ENCODE measurements at regions not wholly inside any gene's neighbourhood (a gene's known extent, or its start where the extent isn't known, plus 50 kb on each side); places are given as distances from the start of the nearest gene placed in this dataset.

DNA sequence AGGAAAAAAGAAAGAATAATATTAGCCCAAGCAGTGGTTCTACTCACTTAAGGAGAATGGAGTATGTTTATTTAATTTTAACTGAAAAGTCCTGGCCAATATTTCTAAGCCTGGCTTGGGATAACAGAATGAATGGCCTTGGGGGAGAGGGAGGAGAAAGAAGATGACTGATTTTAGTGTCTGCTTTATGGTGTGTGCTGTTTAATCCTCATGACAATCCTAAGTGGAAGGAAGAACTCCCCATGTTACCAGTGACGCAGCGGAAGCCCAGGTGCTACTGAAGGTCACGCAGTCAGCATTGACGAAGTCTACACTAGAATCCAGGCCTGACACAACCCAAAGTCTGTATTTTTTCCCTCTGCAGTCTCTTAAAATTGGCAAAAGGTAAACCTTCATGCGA lies 50.5 kb downstream of the PALM2AKAP2 start:
- H3K36me3 ChIP-seq (ENCODE audit: control insufficient read depth, insufficient read depth, low read length, severe bottlenecking) = peaks cover 10% of the 10 kb centered on the region
- no peaks in the 10 kb centered on the region for H3K27me3 ChIP-seq (replicated peaks; ENCODE audit: control insufficient read depth, insufficient read depth, low read length)
- no peaks in the 10 kb centered on the region for H3K9me3 ChIP-seq (ENCODE audit: control insufficient read depth, low read length)
- peaks cover 15% of the 10 kb centered on the region for H3K4me1 ChIP-seq (ENCODE audit: control insufficient read depth, insufficient read depth, low read length)
- H3K4me3 ChIP-seq (ENCODE audit: low read length) = no peak overlapping the region
- no peak overlapping the region for H3K9ac ChIP-seq (ENCODE audit: low read length)
- no peak for DNase-seq (ENCODE audit: low read depth)

- no peak overlapping the region for H3K9ac ChIP-seq (ENCODE audit: low read length)
- peaks cover 15% of the 10 kb centered on the region for H3K4me1 ChIP-seq (ENCODE audit: control insufficient read depth, insufficient read depth, low read length)
- H3K9me3 ChIP-seq (ENCODE audit: control insufficient read depth, low read length) = no peaks in the 10 kb centered on the region
- no peak for DNase-seq (ENCODE audit: low read depth)
- no peaks in the 10 kb centered on the region for H3K27me3 ChIP-seq (replicated peaks; ENCODE audit: control insufficient read depth, insufficient read depth, low read length)
- H3K4me3 ChIP-seq (ENCODE audit: low read length) = no peak overlapping the region
- H3K36me3 ChIP-seq (ENCODE audit: control insufficient read depth, insufficient read depth, low read length, severe bottlenecking) = peaks cover 10% of the 10 kb centered on the region
These were observed 52.1 kb downstream of the PALM2AKAP2 start for GRCh38 chr9:109831998-109832658.

DNA sequence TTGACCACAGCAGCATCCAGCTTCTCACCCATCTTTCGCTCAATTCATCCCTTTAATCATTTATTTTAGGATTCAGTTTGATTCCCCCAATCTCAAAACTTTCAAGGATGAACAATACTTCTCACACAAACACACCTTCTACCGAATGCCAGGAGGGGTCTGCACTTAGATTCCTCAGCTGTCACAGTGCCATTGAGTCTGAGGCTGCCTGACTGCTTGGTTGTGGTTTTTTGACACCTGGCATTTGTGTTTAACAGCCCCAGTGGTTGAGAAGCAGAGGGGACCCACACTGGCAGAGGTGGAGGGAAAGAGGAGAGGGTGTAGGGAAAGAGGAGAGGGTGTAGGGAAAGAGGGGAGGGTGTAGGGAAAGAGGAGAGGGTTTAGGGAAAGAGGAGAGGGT lies 54.9 kb downstream of the PALM2AKAP2 start:
- Histone ChIP-seq H3K9ac (ENCODE audit: low read length) (no peak overlapping the region), H3K4me1 (ENCODE audit: control insufficient read depth, insufficient read depth, low read length) (peaks cover 15% of the 10 kb centered on the region), H3K36me3 (ENCODE audit: control insufficient read depth, insufficient read depth, low read length, severe bottlenecking) (peaks cover 10% of the 10 kb centered on the region), H3K4me3 (ENCODE audit: low read length) (no peak overlapping the region), H3K27me3 (replicated peaks; ENCODE audit: control insufficient read depth, insufficient read depth, low read length) (no peaks in the 10 kb centered on the region), H3K9me3 (ENCODE audit: control insufficient read depth, low read length) (no peaks in the 10 kb centered on the region)
- no peak for DNase-seq (ENCODE audit: low read depth)

- H3K9ac ChIP-seq (ENCODE audit: low read length) = no peak overlapping the region
- no peak for DNase-seq (ENCODE audit: low read depth)
- no peak overlapping the region for H3K4me3 ChIP-seq (ENCODE audit: low read length)
- H3K36me3 ChIP-seq (ENCODE audit: control insufficient read depth, insufficient read depth, low read length, severe bottlenecking) = peaks cover 6% of the 10 kb centered on the region
- H3K27me3 ChIP-seq (replicated peaks; ENCODE audit: control insufficient read depth, insufficient read depth, low read length) = no peaks in the 10 kb centered on the region
- H3K4me1 ChIP-seq (ENCODE audit: control insufficient read depth, insufficient read depth, low read length) = peaks cover 9% of the 10 kb centered on the region
- H3K9me3 ChIP-seq (ENCODE audit: control insufficient read depth, low read length) = no peaks in the 10 kb centered on the region
These were observed 63.6 kb downstream of the PALM2AKAP2 start for GRCh38 chr9:109843641-109844040.

DNA sequence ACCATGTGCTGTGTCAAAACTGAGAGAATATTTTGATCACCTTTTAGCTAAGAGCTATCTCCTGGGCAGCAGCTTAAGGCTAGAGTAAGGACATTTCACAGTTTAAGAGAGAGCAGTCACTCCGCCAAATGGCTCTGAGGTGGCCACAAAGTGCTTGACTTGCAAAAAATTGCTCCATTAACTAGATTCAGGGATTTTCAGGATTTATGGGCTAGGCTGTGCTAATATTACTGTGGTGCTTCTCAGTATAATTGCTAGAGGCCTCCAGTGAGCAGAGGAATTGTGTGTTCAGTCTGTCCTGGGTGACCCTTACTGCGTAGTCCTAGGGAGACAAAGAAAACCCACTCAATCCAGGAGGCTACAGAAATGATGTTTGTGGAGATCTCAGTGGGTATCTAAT lies 65.2 kb downstream of the PALM2AKAP2 start:
- Histone ChIP-seq H3K36me3 (ENCODE audit: control insufficient read depth, insufficient read depth, low read length, severe bottlenecking) (peaks cover 6% of the 10 kb centered on the region), H3K4me1 (ENCODE audit: control insufficient read depth, insufficient read depth, low read length) (peaks cover 9% of the 10 kb centered on the region), H3K9ac (ENCODE audit: low read length) (no peak overlapping the region), H3K27me3 (replicated peaks; ENCODE audit: control insufficient read depth, insufficient read depth, low read length) (no peaks in the 10 kb centered on the region), H3K9me3 (ENCODE audit: control insufficient read depth, low read length) (no peaks in the 10 kb centered on the region), H3K4me3 (ENCODE audit: low read length) (no peak overlapping the region)
- no peak for DNase-seq (ENCODE audit: low read depth)

DNA sequence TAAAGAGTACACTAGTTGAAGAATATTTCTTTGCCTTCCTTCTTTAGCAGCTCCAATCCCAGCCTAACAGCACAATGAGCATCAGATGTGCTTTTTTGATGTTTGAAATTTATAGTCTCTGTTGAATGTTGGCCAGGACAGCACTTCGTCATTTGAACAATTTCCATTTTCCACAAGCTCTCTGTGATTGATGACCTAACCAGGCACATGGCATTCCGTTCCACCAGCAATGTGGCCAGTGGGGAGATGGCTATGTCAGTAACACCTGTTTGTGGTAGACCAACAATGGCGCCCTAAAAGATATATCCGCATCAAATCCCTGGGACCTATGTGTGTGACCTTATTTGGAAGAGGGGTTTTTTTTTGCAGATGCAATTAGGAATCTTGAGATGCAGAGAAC lies 66.8 kb downstream of the PALM2AKAP2 start:
- Histone ChIP-seq H3K27me3 (replicated peaks; ENCODE audit: control insufficient read depth, insufficient read depth, low read length) (no peaks in the 10 kb centered on the region), H3K4me1 (ENCODE audit: control insufficient read depth, insufficient read depth, low read length) (peaks cover 9% of the 10 kb centered on the region), H3K36me3 (ENCODE audit: control insufficient read depth, insufficient read depth, low read length, severe bottlenecking) (peaks cover 6% of the 10 kb centered on the region), H3K9me3 (ENCODE audit: control insufficient read depth, low read length) (no peaks in the 10 kb centered on the region), H3K4me3 (ENCODE audit: low read length) (no peak overlapping the region), H3K9ac (ENCODE audit: low read length) (no peak overlapping the region)
- no peak for DNase-seq (ENCODE audit: low read depth)

DNA sequence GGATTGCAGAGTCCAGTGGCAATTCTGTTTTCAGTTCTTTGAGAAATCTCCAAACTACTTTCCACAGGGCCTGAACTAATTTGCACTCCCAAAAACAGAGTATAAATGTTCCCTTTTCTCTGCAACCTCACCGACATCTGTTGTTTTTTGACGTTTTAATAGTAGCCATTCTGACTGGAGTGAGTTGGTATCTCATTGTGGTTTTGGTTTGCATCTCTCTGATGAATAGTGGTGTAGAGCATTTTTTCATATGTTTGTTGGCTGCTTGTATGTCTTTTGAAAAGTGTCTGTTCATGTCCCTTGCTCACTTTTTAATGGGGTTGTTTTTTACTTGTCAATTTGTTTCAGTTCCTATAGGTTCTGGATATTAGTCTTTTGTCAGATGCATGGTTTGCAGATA lies 72.6 kb downstream of the PALM2AKAP2 start:
- Histone ChIP-seq H3K9ac (ENCODE audit: low read length) (no peak overlapping the region), H3K36me3 (ENCODE audit: control insufficient read depth, insufficient read depth, low read length, severe bottlenecking) (no peaks in the 10 kb centered on the region), H3K9me3 (ENCODE audit: control insufficient read depth, low read length) (no peaks in the 10 kb centered on the region), H3K4me3 (ENCODE audit: low read length) (no peak overlapping the region), H3K27me3 (replicated peaks; ENCODE audit: control insufficient read depth, insufficient read depth, low read length) (no peaks in the 10 kb centered on the region), H3K4me1 (ENCODE audit: control insufficient read depth, insufficient read depth, low read length) (peaks cover 7% of the 10 kb centered on the region)
- DNase-seq (ENCODE audit: low read depth) = no peak

GRCh38 chr9:109855540-109855939 lies 75.5 kb downstream of the PALM2AKAP2 start:
- Histone ChIP-seq H3K9me3 (ENCODE audit: control insufficient read depth, low read length) (no peaks in the 10 kb centered on the region), H3K4me3 (ENCODE audit: low read length) (no peak overlapping the region), H3K27me3 (replicated peaks; ENCODE audit: control insufficient read depth, insufficient read depth, low read length) (no peaks in the 10 kb centered on the region), H3K4me1 (ENCODE audit: control insufficient read depth, insufficient read depth, low read length) (peaks cover 9% of the 10 kb centered on the region), H3K9ac (ENCODE audit: low read length) (no peak overlapping the region), H3K36me3 (ENCODE audit: control insufficient read depth, insufficient read depth, low read length, severe bottlenecking) (no peaks in the 10 kb centered on the region)
- no peak for DNase-seq (ENCODE audit: low read depth)

- Histone ChIP-seq H3K9ac (ENCODE audit: low read length) (no peak overlapping the region), H3K4me1 (ENCODE audit: control insufficient read depth, insufficient read depth, low read length) (peaks cover 20% of the 10 kb centered on the region), H3K4me3 (ENCODE audit: low read length) (no peak overlapping the region), H3K27me3 (replicated peaks; ENCODE audit: control insufficient read depth, insufficient read depth, low read length) (no peaks in the 10 kb centered on the region), H3K36me3 (ENCODE audit: control insufficient read depth, insufficient read depth, low read length, severe bottlenecking) (no peaks in the 10 kb centered on the region), H3K9me3 (ENCODE audit: control insufficient read depth, low read length) (no peaks in the 10 kb centered on the region)
- peak; percentile 22 for DNase-seq (ENCODE audit: low read depth)
These were observed 76.8 kb downstream of the PALM2AKAP2 start for GRCh38 chr9:109856785-109857184.

GRCh38 chr9:109857336-109857735 lies 77.3 kb downstream of the PALM2AKAP2 start:
- Histone ChIP-seq H3K4me3 (ENCODE audit: low read length) (no peak overlapping the region), H3K4me1 (ENCODE audit: control insufficient read depth, insufficient read depth, low read length) (peaks cover 25% of the 10 kb centered on the region), H3K36me3 (ENCODE audit: control insufficient read depth, insufficient read depth, low read length, severe bottlenecking) (no peaks in the 10 kb centered on the region), H3K9ac (ENCODE audit: low read length) (no peak overlapping the region), H3K9me3 (ENCODE audit: control insufficient read depth, low read length) (no peaks in the 10 kb centered on the region), H3K27me3 (replicated peaks; ENCODE audit: control insufficient read depth, insufficient read depth, low read length) (no peaks in the 10 kb centered on the region)
- peak; percentile 53 for DNase-seq (ENCODE audit: low read depth)

- H3K9ac ChIP-seq (ENCODE audit: low read length) = no peak overlapping the region
- no peaks in the 10 kb centered on the region for H3K27me3 ChIP-seq (replicated peaks; ENCODE audit: control insufficient read depth, insufficient read depth, low read length)
- no peak overlapping the region for H3K4me3 ChIP-seq (ENCODE audit: low read length)
- no peaks in the 10 kb centered on the region for H3K9me3 ChIP-seq (ENCODE audit: control insufficient read depth, low read length)
- peaks cover 31% of the 10 kb centered on the region for H3K4me1 ChIP-seq (ENCODE audit: control insufficient read depth, insufficient read depth, low read length)
- no peaks in the 10 kb centered on the region for H3K36me3 ChIP-seq (ENCODE audit: control insufficient read depth, insufficient read depth, low read length, severe bottlenecking)
- peak; percentile 36 for DNase-seq (ENCODE audit: low read depth)
These were observed 79.4 kb downstream of the PALM2AKAP2 start for GRCh38 chr9:109859447-109859846.

- Histone ChIP-seq H3K4me1 (ENCODE audit: control insufficient read depth, insufficient read depth, low read length) (peaks cover 31% of the 10 kb centered on the region), H3K9me3 (ENCODE audit: control insufficient read depth, low read length) (no peaks in the 10 kb centered on the region), H3K27me3 (replicated peaks; ENCODE audit: control insufficient read depth, insufficient read depth, low read length) (no peaks in the 10 kb centered on the region), H3K4me3 (ENCODE audit: low read length) (no peak overlapping the region), H3K9ac (ENCODE audit: low read length) (no peak overlapping the region), H3K36me3 (ENCODE audit: control insufficient read depth, insufficient read depth, low read length, severe bottlenecking) (peaks cover 2% of the 10 kb centered on the region)
- no peak for DNase-seq (ENCODE audit: low read depth)
These were observed 80.5 kb downstream of the PALM2AKAP2 start for GRCh38 chr9:109860521-109860920.
